ENCODE measurements at regions not wholly inside any gene's neighbourhood (a gene's known extent, or its start where the extent isn't known, plus 50 kb on each side); places are given as distances from the start of the nearest gene placed in this dataset.

DNA sequence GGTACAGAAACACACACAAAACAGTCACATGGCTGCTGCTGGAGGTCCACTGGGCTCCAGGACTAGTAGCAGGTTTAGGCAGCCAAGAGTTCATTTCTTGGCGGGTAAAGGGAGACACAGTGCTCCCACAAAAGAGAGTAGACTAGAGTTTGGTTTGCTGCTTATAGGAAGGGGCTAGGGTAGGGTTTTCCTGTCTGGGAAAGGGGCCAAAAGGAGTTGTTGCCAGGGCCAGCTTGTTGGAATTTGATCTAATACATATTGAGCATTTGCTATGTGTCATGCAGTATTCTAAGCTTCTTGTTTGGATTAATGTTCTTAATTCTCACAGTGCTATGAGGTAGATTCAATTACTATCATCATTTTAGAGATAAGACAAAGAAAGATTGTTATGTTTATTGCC is 195.1 kb upstream of the PLET1 start:
- no peak overlapping the region for H3K4me3 ChIP-seq
- intact Hi-C loops (cut with DNase I) = loop anchor here in 6 of 10 donors (2.0 to 10.0 kb wide), 4 partner anchors 161 to 171 kb away; no protein-coding TSS in a partner anchor
- TF ChIP-seq CTCF (IDR thresholded peaks at IDR 0.05) (no peak), POLR2A (IDR thresholded peaks at IDR 0.05) (no peak)
- H3K9me3 ChIP-seq = peaks cover 0 to 15% (median 0%) of the 10 kb centered on the region in 12 donors
- DNase-seq = no peak
- H3K27me3 ChIP-seq = no peaks in the 10 kb centered on the region
- no peak for ATAC-seq
- H3K4me1 ChIP-seq = peaks cover 0 to 3% (median 0%) of the 10 kb centered on the region in 12 donors
- H3K36me3 ChIP-seq = no peaks in the 10 kb centered on the region
- H3K27ac ChIP-seq = no peak overlapping the region
- WGBS, 4 donors = 47 to 69% (median 61%) methylated on average over 1 of the region's 1 CpG

GRCh38 chr11:112457532-112457931 is 196.9 kb upstream of the PLET1 start:
- TF ChIP-seq POLR2A (IDR thresholded peaks at IDR 0.05) (no peak), CTCF (IDR thresholded peaks at IDR 0.05) (no peak)
- H3K27ac ChIP-seq = no peak overlapping the region
- intact Hi-C loops (cut with DNase I) = loop anchor here in 5 of 10 donors (5.0 to 10.0 kb wide), 3 partner anchors 163 to 173 kb away; no protein-coding TSS in a partner anchor
- H3K27me3 ChIP-seq = no peaks in the 10 kb centered on the region
- peaks cover 0 to 15% (median 0%) of the 10 kb centered on the region in 12 donors for H3K9me3 ChIP-seq
- peaks cover 0 to 3% (median 0%) of the 10 kb centered on the region in 12 donors for H3K4me1 ChIP-seq
- ATAC-seq = no peak
- no peak overlapping the region for H3K4me3 ChIP-seq
- 83 to 96% (median 92%) methylated on average over 2 of the region's 2 CpGs for WGBS, 4 donors
- H3K36me3 ChIP-seq = no peaks in the 10 kb centered on the region
- DNase-seq = no peak

- ATAC-seq (no peak), DNase-seq (no peak)
- no peak overlapping the region for H3K4me3 ChIP-seq
- H3K9me3 ChIP-seq = peaks cover 0 to 15% (median 0%) of the 10 kb centered on the region in 12 donors
- 75 to 82% (median 76%) methylated on average over 4 of the region's 4 CpGs for WGBS, 4 donors
- intact Hi-C loops (cut with DNase I) = loop anchor here in 5 of 10 donors (5.0 to 10.0 kb wide), 3 partner anchors 164 to 174 kb away; no protein-coding TSS in a partner anchor
- peaks cover 0 to 2% (median 0%) of the 10 kb centered on the region in 12 donors for H3K4me1 ChIP-seq
- no peak for TF ChIP-seq CTCF (IDR thresholded peaks at IDR 0.05)
- no peak for TF ChIP-seq POLR2A (IDR thresholded peaks at IDR 0.05)
- no peak overlapping the region for H3K27ac ChIP-seq
- no peaks in the 10 kb centered on the region for H3K27me3 ChIP-seq
- H3K36me3 ChIP-seq = no peaks in the 10 kb centered on the region
Observed at GRCh38 chr11:112459001-112459400, 198.3 kb upstream of the PLET1 start.

GRCh38 chr11:112460141-112460540 is 199.5 kb upstream of the PLET1 start:
- H3K27me3 ChIP-seq = no peaks in the 10 kb centered on the region
- TF ChIP-seq CTCF (IDR thresholded peaks at IDR 0.05) (no peak), POLR2A (IDR thresholded peaks at IDR 0.05) (no peak)
- no peaks in the 10 kb centered on the region for H3K4me1 ChIP-seq
- DNase-seq (no peak), ATAC-seq (no peak)
- intact Hi-C loops (cut with DNase I) = loop anchor here in 1 of 10 donors (10.0 kb wide), 1 partner anchor 55 kb away; no protein-coding TSS in a partner anchor
- no peak overlapping the region for H3K4me3 ChIP-seq
- peaks cover 0 to 15% (median 0%) of the 10 kb centered on the region in 12 donors for H3K9me3 ChIP-seq
- 81 to 87% (median 85%) methylated on average over 5 of the region's 5 CpGs for WGBS, 4 donors
- H3K36me3 ChIP-seq = no peaks in the 10 kb centered on the region
- no peak overlapping the region for H3K27ac ChIP-seq
